OCI-LY7 (cell line): ENCODE measurements at regions not wholly inside any gene's neighbourhood (a gene's known extent, or its start where the extent isn't known, plus 50 kb on each side); places are given as distances from the start of the nearest gene placed in this dataset.

Source experiments
- BruUV-seq: library from RNA; stranded (reverse); fragments of 400-500 nt; replicated peaks from 2 replicates; lab custom pipeline; 2021; lab: Mats Ljungman, UMichigan
- CTCF ChIA-PET: fragments of 300-600 bp; sonication (Branson Sonifier 250); formaldehyde crosslinking; loops from one replicate; lab custom pipeline; 2022; ENCODE audit warnings: antibody characterized with exemption; ENCODE audit not compliant: unreplicated experiment; lab: Charles Lee
- POLR2A ChIA-PET: fragments of 300-600 bp; sonication (Branson Sonifier 250); formaldehyde crosslinking; loops from one replicate; lab custom pipeline; 2022; ENCODE audit warnings: antibody characterized with exemption; lab: Charles Lee
- DNase-seq: peaks from one replicate; pipeline ENCODE4 v3.0.0-alpha.2; 2015; ENCODE audit warnings: low spot score
- H2AFZ ChIP-seq: fragments of 200-600 bp; sonication (generic), shearing (Covaris generic); 2 replicates; pipeline ENCODE4 v1.6.1; 2014; ENCODE audit warnings: mild to moderate bottlenecking, antibody characterized with exemption, low read length, moderate library complexity
- H3K27ac ChIP-seq: fragments of 200-600 bp; sonication (generic); 2 replicates; pipeline ENCODE4 v1.5.1; 2014; ENCODE audit warnings: mixed run types, low read depth, mild to moderate bottlenecking, moderate library complexity, low read length, inconsistent platforms; ENCODE audit not compliant: poor library complexity, severe bottlenecking
- H3K36me3 ChIP-seq: fragments of 200-600 bp; sonication (generic); 2 replicates; pipeline ENCODE4 v1.6.1; 2014; ENCODE audit warnings: mild to moderate bottlenecking, antibody characterized with exemption, low read length, moderate library complexity, mixed read lengths; ENCODE audit not compliant: insufficient read depth
- H3K4me1 ChIP-seq: fragments of 200-600 bp; sonication (generic); 2 replicates; pipeline ENCODE4 v1.5.1; 2014; ENCODE audit warnings: mild to moderate bottlenecking, low read length; ENCODE audit not compliant: insufficient read depth, poor library complexity, severe bottlenecking
- H3K4me2 ChIP-seq: fragments of 200-600 bp; sonication (generic); 2 replicates; pipeline ENCODE4 v1.6.1; 2014; ENCODE audit warnings: mild to moderate bottlenecking, low read length
- H3K4me3 ChIP-seq: fragments of 200-600 bp; sonication (generic); 2 replicates; pipeline ENCODE4 v1.5.1; 2014; ENCODE audit warnings: mild to moderate bottlenecking, low read depth, low read length; ENCODE audit not compliant: poor library complexity, severe bottlenecking
- H3K79me2 ChIP-seq: fragments of 200-600 bp; sonication (generic); 2 replicates; pipeline ENCODE4 v1.6.1; 2016; ENCODE audit warnings: low read depth, mild to moderate bottlenecking, low read length, moderate library complexity, mixed read lengths; ENCODE audit not compliant: insufficient read depth
- H3K9me2 ChIP-seq: fragments of 200-600 bp; sonication (generic); 2 replicates; pipeline ENCODE4 v1.6.1; 2016; ENCODE audit warnings: mild to moderate bottlenecking, low read length, mixed read lengths; ENCODE audit not compliant: insufficient read depth
- H3K9me3 ChIP-seq: fragments of 200-600 bp; sonication (generic); 2 replicates; pipeline ENCODE4 v1.6.1; 2014; ENCODE audit warnings: mild to moderate bottlenecking, mixed run types, low read length, mixed read lengths
- H4K20me1 ChIP-seq: fragments of 200-600 bp; sonication (generic); 2 replicates; pipeline ENCODE4 v1.6.1; 2014; ENCODE audit warnings: mild to moderate bottlenecking, antibody characterized with exemption, low read length, moderate library complexity, mixed read lengths; ENCODE audit not compliant: insufficient read depth
- CTCF ChIP-seq: fragments of 200-600 bp; sonication (generic); conservative IDR thresholded peaks from 2 replicates; pipeline ENCODE4 v1.5.1; 2014; ENCODE audit warnings: mild to moderate bottlenecking, antibody characterized with exemption, low read length, moderate library complexity, mixed read lengths
- EZH2phosphoT487 ChIP-seq: fragments of 200-600 bp; sonication (generic); IDR thresholded peaks from 2 replicates; pipeline ENCODE4 v1.6.1; 2018; ENCODE audit warnings: low read depth, borderline replicate concordance, mild to moderate bottlenecking, mixed run types, antibody characterized with exemption, low read length, moderate library complexity, mixed read lengths
- intact Hi-C: fragments of 100-400 bp; cut with micrococcal nuclease; formaldehyde crosslinking; loops from one replicate; pipeline ENCODE4 v1.10.0; 2022; ENCODE audit not compliant: unreplicated experiment

GRCh38 chr6:11414176-11414963 is 123.2 kb upstream of the TMEM170B start:
- no peaks in the 10 kb centered on the region; the same call in 1 of the 2 replicates for H3K9me3 ChIP-seq
- H3K79me2 ChIP-seq, result no peaks in the 10 kb centered on the region
- H3K4me2 ChIP-seq, result no peak overlapping the region
- H2AFZ ChIP-seq, result peak overlapping the region; percentile 23; the same call in 1 of the 2 replicates
- ChIA-PET CTCF (no interaction called here), POLR2A (interaction anchor here (0.5 to 2.5 kb wide), 9 partner anchors 10 to 68 kb away, joined by 3 to 9 read pairs (median 4); no protein-coding TSS in a partner anchor)
- no peak for DNase-seq
- H3K4me1 ChIP-seq, result peaks cover 28% of the 10 kb centered on the region
- H3K36me3 ChIP-seq, result no peaks in the 10 kb centered on the region
- no peak overlapping the region for H3K4me3 ChIP-seq
- TF ChIP-seq CTCF, result no peak
- TF ChIP-seq EZH2phosphoT487, result no peak
- BruUV-seq, result no TSS peak
- intact Hi-C loops, result no loop called here
- H3K27ac ChIP-seq, result no peak overlapping the region
- no peaks in the 10 kb centered on the region for H3K9me2 ChIP-seq
- H4K20me1 ChIP-seq, result no peaks in the 10 kb centered on the region

GRCh38 chr6:11413728-11414127 is 123.8 kb upstream of the TMEM170B start:
- DNase-seq, result no peak
- Histone ChIP-seq H3K9me2 (no peaks in the 10 kb centered on the region), H4K20me1 (no peaks in the 10 kb centered on the region), H3K4me1 (peaks cover 23% of the 10 kb centered on the region), H3K27ac (no peak overlapping the region), H3K4me3 (no peak overlapping the region), H3K9me3 (no peaks in the 10 kb centered on the region; the same call in 1 of the 2 replicates), H3K36me3 (no peaks in the 10 kb centered on the region), H2AFZ (no peak overlapping the region; the same call in 1 of the 2 replicates), H3K4me2 (no peak overlapping the region), H3K79me2 (no peaks in the 10 kb centered on the region)
- ChIA-PET CTCF (no interaction called here), POLR2A (interaction anchor here (0.5 to 2.1 kb wide), 6 partner anchors 9 to 68 kb away, joined by 3 to 9 read pairs (median 4); no protein-coding TSS in a partner anchor)
- no TSS peak for BruUV-seq
- intact Hi-C loops, result loop anchor here (1.0 kb wide), 1 partner anchor 48 kb away; no protein-coding TSS in a partner anchor
- TF ChIP-seq CTCF (no peak), EZH2phosphoT487 (no peak)
